ENCODE measurements at regions not wholly inside any gene's neighbourhood (a gene's known extent, or its start where the extent isn't known, plus 50 kb on each side); places are given as distances from the start of the nearest gene placed in this dataset.

DNA sequence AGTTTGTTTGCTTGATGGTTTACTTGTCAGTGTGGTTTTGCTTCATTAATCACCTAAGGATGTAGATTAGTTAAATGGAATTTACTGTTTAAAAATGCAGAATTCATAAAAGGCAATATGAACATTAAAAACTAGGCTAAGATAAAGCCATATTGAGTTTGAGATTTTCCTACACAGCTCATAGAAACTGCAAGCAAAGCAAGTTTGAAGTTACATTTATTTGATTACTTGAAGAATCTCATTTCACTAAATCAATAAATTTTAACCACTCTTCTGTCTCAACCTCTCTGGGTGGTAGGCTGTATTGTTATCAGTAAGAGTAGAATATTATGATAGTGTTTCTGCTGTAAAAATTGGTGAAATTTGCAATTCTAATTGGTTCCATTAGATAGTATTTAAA lies 1180.7 kb upstream of the SLC10A2 start:
- TF ChIP-seq YY1 (IDR thresholded peaks at IDR 0.05; ENCODE audit: low read depth) (no peak), TEAD4 (IDR thresholded peaks at IDR 0.05) (no peak), EP300 (IDR thresholded peaks at IDR 0.05; ENCODE audit: borderline replicate concordance) (no peak), ZBTB7A (IDR thresholded peaks at IDR 0.05; ENCODE audit: low read depth) (no peak), TAF1 (IDR thresholded peaks at IDR 0.05; ENCODE audit: low read depth) (no peak), CEBPB (IDR thresholded peaks at IDR 0.05) (no peak), RAD21 (IDR thresholded peaks at IDR 0.05; ENCODE audit: low read depth) (no peak), TCF12 (IDR thresholded peaks at IDR 0.05; ENCODE audit: low read depth) (no peak), CREB1 (IDR thresholded peaks at IDR 0.05; ENCODE audit: low read depth) (no peak)
- TF ChIP-seq, protein P1, sequence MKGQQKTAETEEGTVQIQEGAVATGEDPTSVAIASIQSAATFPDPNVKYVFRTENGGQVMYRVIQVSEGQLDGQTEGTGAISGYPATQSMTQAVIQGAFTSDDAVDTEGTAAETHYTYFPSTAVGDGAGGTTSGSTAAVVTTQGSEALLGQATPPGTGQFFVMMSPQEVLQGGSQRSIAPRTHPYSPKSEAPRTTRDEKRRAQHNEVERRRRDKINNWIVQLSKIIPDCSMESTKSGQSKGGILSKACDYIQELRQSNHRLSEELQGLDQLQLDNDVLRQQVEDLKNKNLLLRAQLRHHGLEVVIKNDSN (IDR thresholded peaks at IDR 0.05), result no peak
- TF ChIP-seq, protein P2, sequence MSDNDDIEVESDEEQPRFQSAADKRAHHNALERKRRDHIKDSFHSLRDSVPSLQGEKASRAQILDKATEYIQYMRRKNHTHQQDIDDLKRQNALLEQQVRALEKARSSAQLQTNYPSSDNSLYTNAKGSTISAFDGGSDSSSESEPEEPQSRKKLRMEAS (IDR thresholded peaks at IDR 0.05), result no peak
